Liver (tissue), 3 donors: ENCODE measurements at regions not wholly inside any gene's neighbourhood (a gene's known extent, or its start where the extent isn't known, plus 50 kb on each side); places are given as distances from the start of the nearest gene placed in this dataset.

ENCODE experiments used
- CTCF ChIP-seq: fragments of 150-350 bp; IDR thresholded peaks from 2 replicates; pipeline ENCODE4 v1.5.1; 2017; ENCODE audit warnings: improper control_type of control experiment, low read depth, low read length; ENCODE audit not compliant: missing input control
- EGR1 ChIP-seq, 2 donors: IDR thresholded peaks; 2 replicates each; pipeline ENCODE4 v1.6.1; 2016 to 2018; ENCODE audit warnings: antibody characterized with exemption in 2 of 2, low read depth in 2 of 2
- GABPA ChIP-seq, 2 donors: IDR thresholded peaks in 1 of 2; conservative IDR thresholded peaks in 1 of 2; 2 replicates each; pipeline ENCODE4 v1.6.1; 2016; ENCODE audit warnings: antibody characterized with exemption in 2 of 2, mild to moderate bottlenecking in 1 of 2, moderate library complexity in 1 of 2
- RAD21 ChIP-seq, 2 donors: IDR thresholded peaks; 2 replicates each; pipeline ENCODE4 v1.6.1; 2016; ENCODE audit warnings: antibody characterized with exemption in 2 of 2, mild to moderate bottlenecking in 2 of 2
- REST ChIP-seq: IDR thresholded peaks from 2 replicates; pipeline ENCODE4 v1.6.1; 2016; ENCODE audit warnings: antibody characterized with exemption, mild to moderate bottlenecking
- TAF1 ChIP-seq: conservative IDR thresholded peaks from 2 replicates; pipeline ENCODE4 v1.6.1; 2016; ENCODE audit warnings: antibody characterized with exemption, mild to moderate bottlenecking
- YY1 ChIP-seq: IDR thresholded peaks from 2 replicates; pipeline ENCODE4 v1.6.1; 2016; ENCODE audit warnings: antibody characterized with exemption, mild to moderate bottlenecking
- donor health status: healthy.
- donor health status: healthy.

DNA sequence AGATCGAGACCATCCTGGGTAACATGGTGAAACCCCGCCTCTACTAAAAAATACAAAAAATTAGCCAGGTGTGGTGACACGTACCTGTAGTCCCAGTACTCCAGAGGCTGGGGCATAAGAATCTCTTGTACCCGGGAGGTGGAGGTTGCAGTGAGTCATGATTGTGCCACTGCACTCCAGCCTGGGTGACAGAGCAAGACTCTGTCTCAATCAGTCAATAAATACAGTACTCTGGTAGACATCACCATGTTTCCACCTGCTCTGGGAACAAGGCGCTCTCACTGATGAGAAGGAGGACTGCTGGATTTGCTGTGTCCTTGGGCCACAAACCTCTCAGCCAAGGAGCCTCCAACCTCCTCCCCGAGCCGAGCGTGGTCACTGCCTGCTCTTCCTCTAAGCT lies 154.2 kb upstream of the ZNF236 start:
- TF ChIP-seq GABPA (IDR thresholded peaks at IDR 0.05 in 1 of 2, conservative IDR thresholded peaks at IDR 0.05 in 1 of 2) (no peak), CTCF (no peak), TAF1 (no peak), REST (no peak), EGR1 (IDR thresholded peaks at IDR 0.05; ENCODE audit: low read depth in 2 of 2) (no peak), YY1 (no peak), RAD21 (IDR thresholded peaks at IDR 0.05) (no peak)
